NT2/D1 (cell line): ENCODE measurements at regions not wholly inside any gene's neighbourhood (a gene's known extent, or its start where the extent isn't known, plus 50 kb on each side); places are given as distances from the start of the nearest gene placed in this dataset.

Experiments used
- DNase-seq: peaks from one replicate; pipeline ENCODE4 v3.0.0-alpha.2; 2011; ENCODE audit warnings: low read depth, low spot score
- H3K27me3 ChIP-seq: 2 replicates; pipeline ENCODE4 v1.6.0; 2011; ENCODE audit warnings: mild to moderate bottlenecking; ENCODE audit not compliant: insufficient read length, insufficient read depth
- H3K36me3 ChIP-seq: 2 replicates; pipeline ENCODE4 v1.6.1; 2011; ENCODE audit warnings: mild to moderate bottlenecking, low read length, mixed read lengths; ENCODE audit not compliant: insufficient read depth, insufficient read length
- H3K4me1 ChIP-seq: 2 replicates; pipeline ENCODE4 v1.5.1; 2011; ENCODE audit not compliant: insufficient read depth, insufficient read length
- H3K4me3 ChIP-seq: 2 replicates; pipeline ENCODE4 v1.5.1; 2011; ENCODE audit warnings: low read depth; ENCODE audit not compliant: insufficient read length
- H3K9ac ChIP-seq: 2 replicates; pipeline ENCODE4 v1.6.0; 2011; ENCODE audit warnings: low read depth; ENCODE audit not compliant: insufficient read length
- H3K9me3 ChIP-seq: 2 replicates; pipeline ENCODE4 v1.5.1; 2011; ENCODE audit warnings: mild to moderate bottlenecking, low read length; ENCODE audit not compliant: insufficient read depth
- SUZ12 ChIP-seq: IDR thresholded peaks from 2 replicates; pipeline ENCODE4 v1.6.1; 2011; ENCODE audit not compliant: insufficient read length, insufficient read depth; ENCODE audit errors: extremely low read depth
- YY1 ChIP-seq: IDR thresholded peaks from 2 replicates; pipeline ENCODE4 v1.6.1; 2011; ENCODE audit not compliant: insufficient read length, insufficient read depth
- ZNF274 ChIP-seq: IDR thresholded peaks from 2 replicates; pipeline ENCODE4 v1.6.1; 2011; ENCODE audit warnings: mild to moderate bottlenecking, low read depth, low read length

DNA sequence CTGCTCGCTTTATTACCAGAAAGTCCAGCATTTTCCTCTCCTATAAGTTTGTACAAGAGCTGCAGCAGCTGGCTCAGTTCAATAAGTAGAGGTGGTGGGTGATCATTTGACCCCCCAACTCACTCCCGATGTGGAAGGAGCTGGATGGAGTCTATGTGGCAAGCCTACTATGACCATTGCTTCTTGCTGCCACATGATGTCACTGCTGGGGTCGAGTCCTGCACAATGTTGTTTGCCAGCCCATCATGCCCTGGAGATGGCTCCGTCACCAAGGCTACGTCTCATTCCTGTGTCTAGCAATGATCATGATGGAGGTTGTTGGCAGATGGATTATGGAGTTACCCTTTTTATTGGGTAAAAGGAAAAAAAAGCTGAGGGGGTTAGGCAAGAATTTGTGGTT is 266.3 kb downstream of the PSAT1 start:
- H3K36me3 ChIP-seq: no peaks in the 10 kb centered on the region
- no peak for DNase-seq
- H3K4me1 ChIP-seq: no peaks in the 10 kb centered on the region
- TF ChIP-seq ZNF274 (no peak), SUZ12 (no peak), YY1 (no peak)
- no peak overlapping the region for H3K4me3 ChIP-seq
- H3K9me3 ChIP-seq: no peaks in the 10 kb centered on the region
- no peak overlapping the region for H3K9ac ChIP-seq
- no peaks in the 10 kb centered on the region for H3K27me3 ChIP-seq

DNA sequence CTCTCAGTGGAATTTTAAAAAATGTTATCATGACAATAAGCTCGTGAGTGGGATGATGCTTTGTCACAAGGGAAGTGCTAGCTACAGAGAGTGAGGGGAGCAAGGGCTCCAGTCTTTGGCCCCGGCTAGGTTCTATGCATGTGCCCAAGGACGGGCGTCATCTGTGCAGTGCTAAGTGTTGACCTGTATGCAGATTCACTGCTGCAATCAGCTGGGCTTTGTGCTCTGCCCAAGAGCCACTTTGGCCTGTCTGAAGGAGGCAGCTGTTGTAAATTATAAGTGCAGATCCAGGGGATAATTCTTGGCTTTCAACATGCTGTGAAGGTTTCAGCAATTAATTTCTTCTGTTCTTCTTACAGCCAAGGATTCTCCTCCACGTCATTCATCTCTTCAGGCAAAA is 268.6 kb downstream of the PSAT1 start:
- Histone ChIP-seq H3K9ac (no peak overlapping the region), H3K4me1 (no peaks in the 10 kb centered on the region), H3K4me3 (no peak overlapping the region), H3K9me3 (no peaks in the 10 kb centered on the region), H3K36me3 (no peaks in the 10 kb centered on the region), H3K27me3 (no peaks in the 10 kb centered on the region)
- DNase-seq: no peak
- no peak for TF ChIP-seq ZNF274

DNA sequence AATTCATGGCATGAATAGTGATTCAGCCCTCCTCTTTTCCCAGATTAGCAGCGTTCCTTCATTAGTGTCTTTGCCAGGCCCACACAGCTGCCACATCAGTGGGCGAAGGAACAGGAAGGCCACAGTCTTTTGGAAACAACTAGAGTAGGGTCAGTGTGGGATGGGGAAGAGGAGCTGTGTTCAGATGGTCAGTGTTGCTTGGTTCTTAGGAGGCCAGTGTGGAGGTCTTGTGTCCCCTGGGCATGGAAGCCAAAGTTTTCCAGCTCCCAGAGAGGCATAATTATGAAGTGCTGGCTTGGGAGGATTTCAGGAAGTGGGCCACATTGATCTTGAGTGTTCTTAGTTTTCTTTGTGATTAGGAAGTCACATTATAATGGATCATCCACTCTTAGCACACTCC is 269.6 kb downstream of the PSAT1 start:
- Histone ChIP-seq H3K27me3 (no peaks in the 10 kb centered on the region), H3K9me3 (no peaks in the 10 kb centered on the region), H3K36me3 (no peaks in the 10 kb centered on the region), H3K9ac (no peak overlapping the region), H3K4me3 (no peak overlapping the region), H3K4me1 (no peaks in the 10 kb centered on the region)
- TF ChIP-seq YY1 (no peak), ZNF274 (no peak), SUZ12 (no peak)
- no peak for DNase-seq

DNA sequence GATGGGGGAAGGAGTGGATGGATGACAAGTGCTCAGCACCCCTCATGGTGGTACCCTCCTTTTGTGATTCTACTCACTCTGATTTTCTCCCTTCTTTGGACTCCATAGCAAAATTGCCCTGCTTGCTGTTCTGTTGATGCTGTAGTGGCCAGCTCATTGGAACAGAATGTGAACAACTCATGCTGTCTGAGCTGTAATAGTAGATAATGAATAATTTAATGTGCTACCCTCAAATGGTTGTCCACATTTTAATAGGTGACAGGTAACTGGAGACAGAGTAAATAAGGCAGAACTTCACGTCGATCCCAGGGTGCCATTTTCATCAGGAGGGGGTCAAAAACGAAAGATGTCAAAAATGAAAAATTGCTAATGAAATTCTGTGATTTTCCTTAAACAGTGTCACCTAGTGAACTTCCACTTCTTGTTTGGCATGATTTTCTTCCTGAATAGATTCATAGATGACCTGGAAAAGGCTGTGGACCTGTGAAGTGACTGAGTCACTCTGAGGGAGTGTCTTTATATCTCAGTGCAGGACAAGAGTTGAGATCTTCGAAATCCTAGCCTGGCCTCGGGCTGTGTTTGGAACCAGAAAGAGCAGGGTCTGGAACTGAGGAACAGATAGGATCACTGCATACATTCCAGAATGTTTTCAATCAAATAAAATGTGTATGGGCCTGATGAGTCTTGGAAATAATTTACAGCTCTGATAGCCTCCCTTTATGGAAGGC is 270.2 kb downstream of the PSAT1 start:
- Histone ChIP-seq H3K27me3 (no peaks in the 10 kb centered on the region), H3K9me3 (no peaks in the 10 kb centered on the region), H3K4me1 (no peaks in the 10 kb centered on the region), H3K4me3 (no peak overlapping the region), H3K36me3 (no peaks in the 10 kb centered on the region), H3K9ac (no peak overlapping the region)
- TF ChIP-seq YY1: no peak
- TF ChIP-seq SUZ12: no peak
- no peak for TF ChIP-seq ZNF274
- no peak for DNase-seq

DNA sequence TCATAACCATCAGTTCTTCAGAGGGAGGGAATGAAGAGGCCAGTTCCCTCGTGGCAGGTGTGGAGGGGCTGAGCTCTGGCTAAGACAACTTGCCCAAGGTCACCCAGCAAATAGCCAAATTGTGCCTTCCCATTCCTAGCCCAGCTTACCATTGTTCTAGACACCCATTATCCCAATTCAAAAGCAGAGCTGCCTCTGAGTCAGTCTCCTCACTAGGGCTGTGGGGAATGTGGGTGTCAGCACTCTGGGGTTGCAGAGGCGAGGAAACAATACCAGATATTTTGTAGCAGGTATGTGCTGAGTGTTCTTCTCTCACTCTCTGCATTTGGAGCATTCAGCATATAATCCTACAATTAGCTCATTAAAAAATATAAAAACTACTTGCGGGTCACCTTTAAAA is 270.8 kb downstream of the PSAT1 start:
- TF ChIP-seq SUZ12 (no peak), ZNF274 (no peak), YY1 (no peak)
- no peaks in the 10 kb centered on the region for H3K36me3 ChIP-seq
- no peaks in the 10 kb centered on the region for H3K4me1 ChIP-seq
- no peak overlapping the region for H3K4me3 ChIP-seq
- H3K9ac ChIP-seq: no peak overlapping the region
- no peak for DNase-seq
- no peaks in the 10 kb centered on the region for H3K9me3 ChIP-seq
- no peaks in the 10 kb centered on the region for H3K27me3 ChIP-seq

DNA sequence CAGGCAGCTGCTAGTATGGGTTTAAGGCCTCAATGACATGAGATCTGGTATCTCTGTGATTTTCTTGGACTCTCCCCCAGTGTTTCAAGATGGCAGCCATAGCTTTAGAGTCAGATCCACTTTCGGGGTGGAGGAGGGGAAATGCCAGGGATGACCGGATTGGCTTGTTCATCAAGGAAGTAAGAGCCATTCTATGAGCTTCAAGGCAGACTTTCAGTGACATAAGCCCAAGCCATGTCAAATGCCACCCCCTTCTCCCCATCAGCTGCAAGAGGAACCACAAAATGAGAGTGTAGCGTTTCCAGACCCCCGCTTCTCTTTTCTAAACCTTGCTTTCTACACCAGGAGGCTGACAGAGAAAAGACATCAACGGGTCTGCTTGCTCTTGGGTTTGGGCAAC is 271.8 kb downstream of the PSAT1 start:
- no peak for DNase-seq
- H3K36me3 ChIP-seq: no peaks in the 10 kb centered on the region
- no peaks in the 10 kb centered on the region for H3K9me3 ChIP-seq
- H3K4me1 ChIP-seq: no peaks in the 10 kb centered on the region
- TF ChIP-seq YY1: no peak
- TF ChIP-seq SUZ12: no peak
- no peak for TF ChIP-seq ZNF274
- H3K9ac ChIP-seq: no peak overlapping the region
- no peaks in the 10 kb centered on the region for H3K27me3 ChIP-seq
- no peak overlapping the region for H3K4me3 ChIP-seq

DNA sequence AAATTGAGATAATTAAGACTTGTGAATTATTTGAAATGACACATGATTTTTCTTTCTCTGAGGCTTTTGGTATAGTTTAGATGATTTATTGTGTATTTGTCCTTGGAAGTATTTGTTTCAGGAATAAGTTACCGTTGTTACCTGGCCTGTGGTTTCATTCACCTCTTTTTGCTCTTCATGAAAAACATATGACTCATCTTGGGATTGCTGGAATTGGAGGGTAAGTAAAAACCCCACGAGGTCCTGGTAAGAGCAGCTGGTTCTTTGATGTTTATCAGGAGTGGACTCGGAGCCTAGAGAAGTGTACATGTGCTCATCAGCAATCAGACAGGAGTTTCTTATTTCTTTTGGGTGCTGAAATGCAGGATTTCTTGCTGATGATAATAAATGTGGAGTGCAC is 275.3 kb downstream of the PSAT1 start:
- DNase-seq: no peak
- no peak overlapping the region for H3K4me3 ChIP-seq

More for the DNA sequence above, 275.3 kb downstream of the PSAT1 start:
- TF ChIP-seq SUZ12: no peak
- no peak for TF ChIP-seq ZNF274
- no peak for TF ChIP-seq YY1
- peaks cover 2% of the 10 kb centered on the region for H3K4me1 ChIP-seq
- no peaks in the 10 kb centered on the region for H3K9me3 ChIP-seq
- no peaks in the 10 kb centered on the region for H3K27me3 ChIP-seq
- no peaks in the 10 kb centered on the region for H3K36me3 ChIP-seq
- no peak overlapping the region for H3K9ac ChIP-seq
